GM19397 (cell line): ENCODE measurements at regions not wholly inside any gene's neighbourhood (a gene's known extent, or its start where the extent isn't known, plus 50 kb on each side); places are given as distances from the start of the nearest gene placed in this dataset.
"Not testable (repeated sequence)": the region's sequence is repeated elsewhere in the genome, so short reads cannot be mapped to it uniquely, and the experiment has no call there.

Experiments
- ATAC-seq: cut with Tn5 transposase; IDR thresholded peaks from one replicate; pipeline ENCODE4 v1.9.1; 2021; ENCODE audit warnings: mild to moderate bottlenecking, moderate library complexity; ENCODE audit not compliant: unreplicated experiment

DNA sequence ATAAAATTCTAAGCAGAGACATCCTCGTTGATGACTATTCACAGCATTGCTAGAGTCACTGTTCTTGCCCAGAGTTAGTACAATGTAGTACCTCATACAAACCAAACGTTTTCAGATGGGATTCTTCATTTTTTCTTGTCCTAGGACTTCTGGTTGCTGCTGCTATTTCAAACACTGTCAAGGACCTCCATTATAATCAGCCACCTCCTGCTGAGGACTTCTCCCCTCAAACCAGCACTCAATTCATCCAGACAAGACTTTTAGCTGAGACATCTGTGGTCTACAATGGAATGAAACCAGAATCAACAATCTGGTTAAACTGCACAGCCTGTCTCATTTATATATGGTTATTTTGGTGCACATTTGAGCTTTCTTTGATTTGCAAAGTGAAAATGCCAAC, 1008.8 kb downstream of the STPG2 start:
- ATAC-seq = no peak

DNA sequence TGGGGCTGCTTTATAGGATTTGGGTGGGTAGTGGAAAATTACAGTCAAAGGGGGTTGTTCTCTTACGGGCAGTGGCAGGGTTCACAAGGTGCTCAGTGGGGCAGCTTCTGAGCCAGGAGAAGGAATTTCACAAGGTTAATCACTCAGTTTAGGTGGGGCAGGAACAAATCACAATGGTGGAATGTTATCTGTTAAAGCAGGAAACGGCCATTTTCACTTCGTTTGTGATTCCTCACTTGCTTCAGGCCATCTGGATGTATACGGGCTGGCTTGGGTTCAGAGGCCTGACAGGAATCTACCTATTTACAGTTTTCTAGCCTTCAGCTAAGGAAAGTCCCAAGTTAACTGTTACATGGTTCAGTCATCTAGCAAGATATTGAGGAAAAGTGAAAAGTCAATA, 1003.5 kb downstream of the STPG2 start:
- no peak for ATAC-seq

DNA sequence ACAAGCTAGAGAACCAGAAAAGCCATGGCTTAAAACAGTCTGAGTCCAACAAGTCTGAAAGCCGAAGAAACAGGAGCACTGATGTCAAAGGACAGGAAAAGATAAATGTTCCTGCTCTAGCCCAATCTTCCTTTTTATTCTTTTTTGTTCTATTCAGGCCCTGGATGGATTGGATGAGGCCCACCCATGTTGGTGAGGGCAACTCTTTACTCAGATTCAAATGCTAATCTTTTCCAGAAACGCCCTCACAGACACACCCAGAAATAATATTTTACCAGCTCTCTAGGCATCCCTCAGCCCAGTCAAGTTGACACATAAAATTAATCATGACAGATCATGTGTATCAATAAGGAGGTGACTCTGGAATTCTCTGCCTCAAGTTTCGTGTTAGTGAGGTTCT, 1002.7 kb downstream of the STPG2 start:
- ATAC-seq = no peak

DNA sequence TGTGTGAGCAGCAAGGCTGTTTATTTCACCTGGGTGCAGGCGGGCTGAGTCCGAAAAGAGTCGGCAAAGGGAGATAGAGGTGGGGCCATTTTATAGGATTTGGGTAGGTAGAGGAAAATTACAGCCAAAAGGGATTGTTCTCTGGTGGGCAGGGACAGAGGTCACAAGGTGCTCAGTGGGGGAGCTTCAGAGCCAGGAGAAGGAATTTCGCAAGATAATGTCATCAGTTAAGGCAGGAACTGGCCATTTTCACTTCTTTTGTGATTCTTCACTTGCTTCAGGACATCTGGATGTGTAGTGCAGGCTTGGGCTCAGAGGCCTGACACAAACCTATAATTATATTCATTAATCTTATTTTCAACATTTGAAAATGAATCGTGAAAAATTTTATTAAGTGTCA, 1001.9 kb downstream of the STPG2 start:
- ATAC-seq = not testable (repeated sequence)

GRCh38 chr4:97142410-97142809, 1000.9 kb downstream of the STPG2 start:
- no peak for ATAC-seq

DNA sequence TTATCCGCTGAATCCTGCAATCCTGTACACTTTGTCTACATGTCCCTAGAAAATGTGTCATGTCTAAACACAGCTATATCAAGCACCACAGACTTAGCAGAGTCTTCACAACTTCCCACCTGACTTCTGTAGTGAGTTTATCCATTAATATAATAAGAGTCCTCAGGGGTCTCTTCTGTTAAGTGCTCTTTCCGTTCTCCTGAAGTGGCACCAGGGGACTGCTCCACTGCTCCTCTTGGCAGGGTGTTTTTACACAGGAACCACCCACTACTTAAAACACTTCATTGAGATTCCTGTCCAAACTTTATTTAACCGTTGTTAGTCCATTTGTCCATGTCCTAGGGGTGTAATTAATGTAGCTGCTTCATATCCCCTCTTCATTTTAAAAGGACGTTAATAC, 1000.4 kb downstream of the STPG2 start:
- ATAC-seq = no peak

DNA sequence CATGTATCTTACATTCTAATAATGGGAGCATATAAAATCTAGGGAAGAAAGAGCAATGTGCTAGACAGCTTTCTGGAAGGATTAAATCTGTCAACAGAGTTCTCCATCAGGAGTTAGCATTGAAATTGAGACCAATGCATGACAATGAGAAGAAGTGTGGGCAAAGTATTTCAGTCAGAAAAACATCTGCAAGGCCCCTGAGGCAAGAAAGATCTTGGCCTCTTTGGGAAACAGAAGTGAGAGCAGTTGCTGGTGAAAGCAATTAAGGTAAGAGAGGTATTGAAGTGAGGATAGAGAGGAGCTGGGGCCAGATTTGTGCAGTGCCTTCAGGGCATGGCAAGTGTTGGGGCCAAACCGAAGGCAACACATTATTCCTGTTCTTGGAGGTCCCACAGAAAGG, 999.1 kb downstream of the STPG2 start:
- ATAC-seq = no peak

DNA sequence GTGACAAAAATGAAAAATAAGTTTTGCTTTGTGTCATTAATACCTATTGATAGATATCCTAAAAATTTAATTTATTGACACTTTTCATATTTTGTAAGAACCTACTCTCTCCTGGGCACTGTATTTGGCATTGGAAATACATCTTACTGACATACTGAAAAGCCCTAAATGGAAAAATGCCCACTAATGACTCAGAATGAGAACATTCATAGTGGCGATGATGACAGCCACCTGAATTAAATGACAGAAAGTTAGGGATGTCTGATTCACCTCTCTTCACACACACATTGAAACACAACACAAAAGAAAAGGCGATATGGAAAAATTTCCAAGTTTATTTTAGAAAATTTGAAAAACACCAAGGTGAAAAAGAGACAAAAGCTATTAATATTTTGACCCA, 992.3 kb downstream of the STPG2 start:
- no peak for ATAC-seq

- ATAC-seq = no peak
These were observed 991.1 kb downstream of the STPG2 start for GRCh38 chr4:97152149-97152548.

GRCh38 chr4:97153042-97153441, 990.2 kb downstream of the STPG2 start:
- ATAC-seq = no peak

- no peak for ATAC-seq
These were observed 983.7 kb downstream of the STPG2 start for GRCh38 chr4:97159625-97160024.

- ATAC-seq = no peak
These were observed 958.0 kb downstream of the STPG2 start for GRCh38 chr4:97185233-97185632.

GRCh38 chr4:97197106-97197505, 946.2 kb downstream of the STPG2 start:
- no peak for ATAC-seq

GRCh38 chr4:97208749-97209148, 934.5 kb downstream of the STPG2 start:
- no peak for ATAC-seq

- ATAC-seq = no peak
These were observed 927.8 kb downstream of the STPG2 start for GRCh38 chr4:97215409-97215941.

DNA sequence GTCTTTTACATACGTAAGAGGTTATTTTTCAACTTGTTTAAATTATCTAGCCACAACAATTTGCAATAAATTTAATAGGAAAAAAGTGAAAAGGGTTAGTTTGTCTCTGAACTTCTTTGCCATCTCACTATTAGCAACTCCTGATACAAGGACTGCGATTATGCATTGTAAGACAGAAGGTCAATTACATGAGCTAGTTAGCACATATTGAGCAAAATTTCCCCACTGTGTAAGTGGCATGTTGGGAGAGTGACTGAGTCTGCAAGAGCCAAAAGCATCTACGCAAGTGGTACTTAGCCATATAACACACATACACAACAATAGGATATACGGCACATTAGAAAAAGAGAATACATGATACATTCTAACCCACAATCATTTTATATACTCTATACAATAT, 927.2 kb downstream of the STPG2 start:
- no peak for ATAC-seq

DNA sequence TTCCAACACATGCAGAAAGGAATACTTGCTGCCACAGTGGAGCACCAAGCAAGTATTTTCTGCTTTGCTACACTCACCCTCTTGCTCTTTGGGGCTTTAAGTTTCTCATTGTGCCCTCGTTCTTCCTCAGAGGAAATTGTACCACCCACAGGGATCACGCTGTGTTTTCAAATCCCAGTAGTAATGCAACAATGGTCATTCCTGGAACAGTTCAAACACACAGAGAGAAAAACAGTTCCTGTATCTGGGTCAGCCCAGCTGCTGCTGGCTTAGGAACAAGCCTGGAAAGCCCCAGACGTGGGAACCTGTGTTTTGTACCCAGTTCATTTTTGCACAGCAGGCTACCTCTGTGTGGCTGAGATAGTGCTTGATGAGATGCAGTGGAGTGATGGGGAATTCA, 907.8 kb downstream of the STPG2 start:
- no peak for ATAC-seq

- ATAC-seq = no peak
These were observed 904.2 kb downstream of the STPG2 start for GRCh38 chr4:97238956-97239666.

DNA sequence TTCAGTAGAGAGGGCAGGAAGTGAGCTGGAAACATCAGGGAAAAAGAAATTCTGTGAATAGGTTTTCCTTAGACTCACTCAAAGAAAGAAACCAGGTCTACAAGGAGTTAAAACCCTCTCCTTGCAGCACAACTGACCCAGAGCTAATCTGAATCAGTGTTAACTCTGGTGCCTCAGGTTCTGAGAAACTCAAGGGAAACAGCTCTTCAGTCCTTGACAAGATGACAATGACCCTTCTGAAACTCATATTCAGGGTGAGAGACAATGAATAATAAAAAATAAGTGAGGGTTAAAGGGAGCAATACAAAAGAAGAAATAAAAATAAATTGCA, 903.6 kb downstream of the STPG2 start:
- ATAC-seq = no peak

GRCh38 chr4:97252615-97253154, 890.6 kb downstream of the STPG2 start:
- ATAC-seq = no peak

DNA sequence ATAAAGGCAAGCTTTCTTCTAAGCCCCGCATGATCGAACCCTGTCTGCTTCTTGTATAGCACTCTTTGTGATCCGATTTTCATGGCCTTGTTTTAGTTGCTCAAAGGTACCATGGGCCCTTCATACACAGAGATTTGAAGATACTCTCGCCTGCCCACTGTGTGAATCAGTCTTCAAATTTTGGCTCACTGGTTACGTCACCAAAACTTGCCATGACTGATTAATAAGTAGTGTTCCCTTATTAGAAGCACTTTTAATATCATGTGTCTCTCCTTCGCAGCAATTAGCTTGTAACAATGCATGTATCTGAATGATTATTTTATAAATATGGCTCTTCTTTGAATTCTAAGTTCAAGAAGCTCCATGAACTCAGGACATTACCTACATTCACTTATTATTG, 880.5 kb downstream of the STPG2 start:
- ATAC-seq = no peak

DNA sequence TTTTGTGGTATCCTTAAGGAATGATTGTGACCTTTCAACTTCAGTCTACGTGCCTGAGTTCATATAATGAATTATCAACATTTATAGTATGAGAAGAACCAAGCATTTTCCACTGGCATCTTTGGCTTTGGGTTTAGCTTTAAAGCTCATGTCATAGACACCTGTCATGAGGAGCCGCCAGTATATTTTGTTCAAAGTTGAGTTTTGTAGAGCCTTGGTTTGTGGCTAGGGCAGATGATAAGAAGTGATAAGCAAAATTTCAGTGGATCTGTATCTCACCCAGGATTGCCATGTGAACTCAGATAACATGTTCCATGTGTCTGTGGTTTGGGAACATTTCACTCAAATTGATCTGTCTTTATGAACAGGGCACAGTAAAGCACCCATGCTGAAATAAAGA, 873.2 kb downstream of the STPG2 start:
- no peak for ATAC-seq

DNA sequence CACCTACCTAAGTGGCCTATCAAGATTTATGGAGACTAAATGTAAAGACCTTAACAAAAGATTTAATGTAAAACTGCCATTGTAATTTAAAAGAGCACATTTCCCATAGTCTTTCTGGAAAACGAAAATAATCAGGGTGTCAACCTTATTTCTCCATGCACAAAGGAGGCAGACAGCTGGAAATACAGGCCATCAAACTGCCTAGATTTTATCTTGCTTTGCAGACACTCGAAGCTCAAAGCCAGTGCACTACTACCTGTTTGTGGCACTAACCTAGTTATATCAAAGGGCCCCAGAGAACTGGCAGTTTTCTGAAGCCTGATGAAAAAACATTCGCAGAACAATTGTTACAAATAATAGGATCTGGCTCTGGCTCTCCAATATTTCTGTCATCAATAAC, 863.9 kb downstream of the STPG2 start:
- no peak for ATAC-seq
